SIG-M5 treated with dmso at 0.1 percent for 504 hours (cell line): ENCODE measurements at regions not wholly inside any gene's neighbourhood (a gene's known extent, or its start where the extent isn't known, plus 50 kb on each side); places are given as distances from the start of the nearest gene placed in this dataset.

ENCODE experiments used
- DNase-seq: peaks from one replicate; lab custom pipeline; 2025; ENCODE audit not compliant: unreplicated experiment; lab: John Stamatoyannopoulos, UW

GRCh38 chr3:99502871-99503270 is 135.5 kb upstream of the COL8A1 start:
- no peak for DNase-seq

- no peak for DNase-seq
Observed at GRCh38 chr3:99500485-99500884, 137.9 kb upstream of the COL8A1 start.

GRCh38 chr3:99499235-99500158 is 138.9 kb upstream of the COL8A1 start:
- peak; percentile 46 for DNase-seq

- DNase-seq = no peak
Observed at GRCh38 chr3:99498550-99499234, 139.7 kb upstream of the COL8A1 start.

GRCh38 chr3:99487894-99488293 is 150.5 kb upstream of the COL8A1 start:
- DNase-seq = no peak

GRCh38 chr3:99485286-99485685 is 153.1 kb upstream of the COL8A1 start:
- DNase-seq = peak; percentile 40

- DNase-seq = no peak
Observed at GRCh38 chr3:99484871-99485270, 153.5 kb upstream of the COL8A1 start.

- DNase-seq = no peak
Observed at GRCh38 chr3:99483841-99484240, 154.6 kb upstream of the COL8A1 start.

GRCh38 chr3:99482191-99482590 is 156.2 kb upstream of the COL8A1 start:
- no peak for DNase-seq

- no peak for DNase-seq
Observed at GRCh38 chr3:99481561-99481960, 156.8 kb upstream of the COL8A1 start.

- no peak for DNase-seq
Observed at GRCh38 chr3:99479768-99480167, 158.6 kb upstream of the COL8A1 start.

GRCh38 chr3:99477650-99478049 is 160.7 kb upstream of the COL8A1 start:
- no peak for DNase-seq

- DNase-seq = no peak
Observed at GRCh38 chr3:99475229-99475628, 163.2 kb upstream of the COL8A1 start.

- DNase-seq = no peak
Observed at GRCh38 chr3:99474776-99475175, 163.6 kb upstream of the COL8A1 start.

- DNase-seq = no peak
Observed at GRCh38 chr3:99473321-99473751, 165.1 kb upstream of the COL8A1 start.

- DNase-seq = no peak
Observed at GRCh38 chr3:99472385-99472784, 166.0 kb upstream of the COL8A1 start.

- DNase-seq = no peak
Observed at GRCh38 chr3:99471353-99472323, 166.8 kb upstream of the COL8A1 start.

- no peak for DNase-seq
Observed at GRCh38 chr3:99470841-99471240, 167.6 kb upstream of the COL8A1 start.

GRCh38 chr3:99468918-99469317 is 169.5 kb upstream of the COL8A1 start:
- DNase-seq = no peak

GRCh38 chr3:99467420-99467819 is 171.0 kb upstream of the COL8A1 start:
- DNase-seq = no peak

- no peak for DNase-seq
Observed at GRCh38 chr3:99466331-99466730, 172.1 kb upstream of the COL8A1 start.
